Hematopoietic multipotent progenitor cell treated with erythropoietin and hydrocortisone succinate and interleukin-3 and kit ligand, for 4 days (in vitro differentiated cells): ENCODE measurements at regions not wholly inside any gene's neighbourhood (a gene's known extent, or its start where the extent isn't known, plus 50 kb on each side); places are given as distances from the start of the nearest gene placed in this dataset.
A peak's percentile ranks its signal among the peaks of the same experiment; 100 is the strongest.
"Not testable (repeated sequence)": the region's sequence is repeated elsewhere in the genome, so short reads cannot be mapped to it uniquely, and the experiment has no call there.

ENCODE experiments used
- DNase-seq: peaks from one replicate; pipeline ENCODE4 v3.0.0-alpha.2; 2015

GRCh38 chr5:160479220-160479619 lies 57.6 kb downstream of the PTTG1 start:
- no peak for DNase-seq

DNA sequence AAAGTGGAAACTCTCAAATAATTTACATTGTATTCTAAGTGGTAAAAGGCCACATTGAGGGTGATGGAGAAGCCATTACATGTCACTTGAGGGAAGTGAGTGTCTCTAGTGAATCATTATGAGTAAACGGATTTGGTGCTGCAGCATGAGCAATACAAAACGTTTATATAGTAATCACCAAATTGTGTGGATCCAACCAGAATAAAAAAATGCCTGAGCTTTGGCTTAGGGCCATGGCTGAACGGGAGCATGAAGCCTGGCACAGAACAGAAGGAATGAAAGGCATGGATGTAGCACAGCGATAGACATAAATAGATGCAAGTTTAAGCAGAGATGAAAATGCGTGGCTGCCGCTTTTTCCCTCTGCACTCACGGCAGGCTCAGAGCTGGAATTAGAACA lies 58.3 kb downstream of the PTTG1 start:
- DNase-seq, result no peak

- DNase-seq, result no peak
Observed at GRCh38 chr5:160480652-160481051, 59.0 kb downstream of the PTTG1 start.

DNA sequence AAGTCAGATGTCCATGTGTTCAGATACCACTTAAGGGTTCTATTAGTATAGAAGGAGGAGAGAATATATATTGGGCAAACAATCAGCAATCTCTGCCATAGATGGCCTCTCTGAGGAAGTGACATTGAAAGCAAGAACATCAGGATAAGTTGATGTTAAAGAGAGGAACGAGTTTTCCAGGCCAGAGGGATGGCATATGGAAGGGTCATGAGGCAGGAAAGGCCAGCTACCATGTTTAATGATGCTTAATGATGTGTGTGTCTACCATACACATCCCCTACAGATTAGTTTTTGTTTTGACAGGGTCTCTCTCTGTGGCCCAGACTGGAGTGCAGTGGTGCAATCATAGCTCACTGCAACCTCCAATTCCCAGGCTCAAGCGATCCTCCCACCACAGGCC lies 63.0 kb downstream of the PTTG1 start:
- no peak for DNase-seq

GRCh38 chr5:160485364-160485969 lies 63.8 kb downstream of the PTTG1 start:
- DNase-seq, result no peak

GRCh38 chr5:160486573-160486972 lies 64.9 kb downstream of the PTTG1 start:
- DNase-seq, result peak; percentile 60

DNA sequence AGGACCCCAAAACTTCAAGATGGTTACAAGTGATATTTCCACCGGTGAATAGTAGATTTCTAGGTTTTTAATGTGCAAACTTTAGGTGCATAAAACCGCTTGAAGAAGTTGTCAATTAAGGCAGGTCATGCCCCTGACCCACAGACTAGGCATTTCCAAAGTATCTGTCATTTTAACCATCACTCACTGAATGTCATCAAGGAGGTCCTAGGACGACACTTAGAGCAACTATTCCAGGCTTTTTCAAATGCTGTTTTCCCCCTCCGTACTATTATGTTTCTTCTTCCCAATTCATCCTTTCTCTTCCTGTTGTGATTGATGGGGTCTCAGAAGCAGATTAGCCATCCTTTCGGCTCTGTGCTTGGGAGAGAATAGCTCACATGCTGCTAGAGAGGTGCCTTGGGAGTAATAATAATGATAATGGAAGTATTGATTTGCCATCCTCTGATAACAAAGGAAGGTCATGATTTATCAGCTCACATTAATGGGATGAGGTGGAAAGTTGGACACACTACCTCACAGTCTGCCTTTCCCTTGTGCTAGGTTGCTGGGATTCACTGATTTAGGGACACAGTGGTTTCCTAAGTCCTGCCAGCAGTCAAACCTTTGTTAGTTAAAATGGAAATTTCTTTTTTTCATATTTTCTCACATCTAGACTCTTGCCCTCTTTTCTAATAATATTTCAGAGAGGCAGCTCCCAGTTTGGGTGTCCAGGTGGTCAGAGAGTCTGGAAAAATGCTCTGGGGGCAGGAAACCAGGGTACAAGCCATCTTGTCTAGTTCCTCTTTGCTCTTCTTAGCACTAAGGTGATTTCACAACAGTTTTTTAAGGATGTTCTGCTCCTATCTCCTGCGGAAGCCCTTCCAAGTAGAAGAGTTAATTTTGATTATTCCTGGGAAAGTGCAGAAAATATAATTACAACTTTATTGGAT lies 67.0 kb downstream of the PTTG1 start:
- no peak for DNase-seq

DNA sequence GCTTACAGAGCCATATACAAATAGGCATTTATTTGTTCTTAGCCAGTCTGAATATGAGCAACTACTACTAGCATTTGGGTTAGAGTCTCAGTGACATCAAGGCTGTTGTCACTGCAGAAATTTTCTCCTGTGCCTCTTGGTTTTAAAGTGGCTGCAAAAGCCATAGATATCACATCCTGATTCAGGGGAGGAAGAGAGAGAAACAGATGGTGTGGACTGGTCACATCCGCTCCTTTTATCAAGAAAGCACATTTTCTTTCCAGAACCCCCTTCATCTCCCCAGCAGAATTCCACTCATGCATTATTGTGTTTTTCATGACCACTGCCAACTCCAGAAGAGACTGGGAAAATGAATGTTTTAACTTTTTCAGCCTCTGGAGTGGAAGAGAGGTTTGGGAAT lies 69.8 kb downstream of the PTTG1 start:
- peak; percentile 53 for DNase-seq

- DNase-seq, result no peak
Observed at GRCh38 chr5:160492565-160492964, 70.9 kb downstream of the PTTG1 start.

GRCh38 chr5:160493806-160494338 lies 72.2 kb downstream of the PTTG1 start:
- peak; percentile 82 for DNase-seq

DNA sequence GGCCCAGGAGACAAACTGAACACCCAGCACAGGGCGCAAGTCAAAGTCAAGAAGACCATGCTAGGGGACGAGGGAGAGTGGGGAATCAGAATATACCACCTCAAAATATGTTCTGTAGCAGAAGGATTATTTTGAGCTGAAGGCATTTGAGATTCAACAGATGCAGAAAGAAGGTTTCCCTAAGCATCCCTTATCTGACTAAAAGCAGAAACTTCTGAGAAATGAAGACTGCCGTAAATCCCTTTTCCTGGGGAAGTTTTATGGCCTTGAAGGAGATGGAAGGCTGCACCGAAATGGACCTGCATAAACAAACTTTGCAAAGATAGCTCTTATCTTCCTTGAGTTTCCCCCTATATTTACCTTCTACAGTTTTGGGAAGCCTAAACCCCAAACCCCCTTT lies 72.8 kb downstream of the PTTG1 start:
- DNase-seq, result no peak

GRCh38 chr5:160496334-160496733 lies 74.7 kb downstream of the PTTG1 start:
- DNase-seq, result no peak

GRCh38 chr5:160496784-160497183 lies 75.1 kb downstream of the PTTG1 start:
- DNase-seq, result no peak

GRCh38 chr5:160497878-160498277 lies 76.2 kb downstream of the PTTG1 start:
- DNase-seq, result no peak

DNA sequence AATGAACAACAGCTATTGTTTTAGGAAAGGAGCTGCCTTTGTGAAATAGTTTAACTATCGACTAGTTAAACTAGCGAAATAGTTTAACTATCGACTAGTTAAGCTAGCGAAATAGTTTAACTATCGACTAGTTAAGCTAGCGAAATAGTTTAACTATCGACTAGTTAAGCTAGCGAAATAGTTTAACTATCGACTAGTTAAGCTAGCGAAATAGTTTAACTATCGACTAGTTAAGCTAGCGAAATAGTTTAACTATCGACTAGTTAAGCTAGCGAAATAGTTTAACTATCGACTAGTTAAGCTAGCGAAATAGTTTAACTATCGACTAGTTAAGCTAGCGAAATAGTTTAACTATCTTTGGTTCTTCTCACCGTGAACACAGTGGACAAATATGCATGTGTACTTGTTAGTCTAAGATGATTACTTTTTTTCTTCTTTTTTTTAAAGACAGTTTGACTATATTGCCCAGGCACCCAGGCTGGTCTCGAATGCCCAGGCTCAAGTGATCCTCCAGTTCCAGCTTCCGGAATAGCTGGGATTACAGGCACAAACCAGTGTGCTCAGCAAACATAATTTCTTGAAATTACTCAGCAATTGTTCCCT lies 76.9 kb downstream of the PTTG1 start:
- not testable (repeated sequence) for DNase-seq

DNA sequence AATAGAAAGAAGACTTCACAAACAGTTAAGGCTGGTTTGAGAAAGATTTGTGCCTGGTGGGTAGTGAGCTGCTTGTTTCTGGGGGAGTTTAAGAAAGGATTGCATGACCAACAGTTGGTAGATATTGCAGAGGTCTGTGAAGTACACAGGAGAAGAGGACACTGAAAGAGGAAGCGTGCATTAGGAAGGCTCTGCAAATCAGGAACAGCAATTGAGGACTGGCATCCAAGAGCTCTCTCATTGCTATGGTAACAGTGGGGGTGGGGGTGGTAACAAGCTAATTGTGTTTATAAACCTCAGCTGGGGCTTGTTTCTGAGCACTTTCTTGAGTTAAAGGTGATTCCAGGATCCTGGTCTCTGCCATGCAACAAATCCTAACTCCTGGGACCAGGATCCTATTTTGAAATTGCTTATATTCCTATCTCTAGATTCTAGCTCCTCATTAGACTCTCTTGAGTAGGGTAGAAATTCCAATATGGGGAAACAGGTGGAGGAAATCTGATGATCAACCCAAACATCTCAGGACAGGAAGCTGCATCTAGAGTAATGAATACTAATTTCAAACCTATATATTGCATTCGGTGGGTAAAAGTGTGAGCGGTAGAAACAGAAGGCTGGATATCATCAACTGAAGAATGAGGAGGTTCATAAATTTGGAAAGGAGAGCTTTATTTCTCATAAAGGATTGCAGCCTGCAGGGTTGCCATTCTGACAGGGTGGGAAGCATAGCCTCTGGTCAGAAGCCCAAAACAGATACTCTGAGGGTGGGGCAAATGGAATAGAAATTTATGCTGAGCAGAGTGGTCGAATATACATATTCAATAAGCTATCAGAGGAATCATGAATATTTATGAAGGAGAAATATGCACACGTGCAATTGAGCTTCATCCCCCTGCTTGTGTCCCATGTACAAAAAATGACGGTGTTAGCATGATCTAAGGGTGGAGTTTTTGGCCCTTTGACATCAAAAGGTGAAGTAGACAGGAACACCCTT lies 79.4 kb downstream of the PTTG1 start:
- peak; percentile 43 for DNase-seq

DNA sequence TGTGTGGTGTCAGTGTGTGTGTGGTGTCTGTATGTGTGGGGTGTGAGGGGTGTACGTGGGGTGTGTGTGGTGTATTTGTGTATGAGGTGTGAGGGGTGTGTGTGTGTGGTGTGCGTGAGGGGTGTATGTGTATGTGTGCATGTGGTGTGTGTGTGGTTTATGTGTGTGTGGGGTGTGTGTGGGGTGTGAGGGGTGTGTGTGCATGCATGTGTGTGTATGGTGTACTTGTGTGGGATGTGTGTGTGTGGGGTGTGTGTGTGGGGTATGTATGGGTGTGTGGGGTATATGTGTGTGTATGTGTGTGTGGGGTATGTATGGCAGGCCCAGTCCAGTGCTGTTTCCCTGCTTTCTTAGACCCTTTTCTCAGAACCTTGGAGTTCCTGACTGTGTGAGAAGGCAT lies 83.3 kb downstream of the PTTG1 start:
- DNase-seq, result no peak

GRCh38 chr5:160506006-160507004 lies 84.7 kb downstream of the PTTG1 start:
- peak; percentile 85 for DNase-seq

- no peak for DNase-seq
Observed at GRCh38 chr5:160507221-160507721, 85.6 kb downstream of the PTTG1 start.

- DNase-seq, result peak; percentile 96
Observed at GRCh38 chr5:160508780-160509361, 87.2 kb downstream of the PTTG1 start.
